Type B pancreatic cell (in vitro differentiated cells): ENCODE measurements at regions not wholly inside any gene's neighbourhood (a gene's known extent, or its start where the extent isn't known, plus 50 kb on each side); places are given as distances from the start of the nearest gene placed in this dataset.

ENCODE experiments used
- DNase-seq: peaks from one replicate; pipeline ENCODE4 v3.0.0; 2021; ENCODE audit warnings: mixed read lengths; ENCODE audit not compliant: unreplicated experiment; ENCODE audit errors: extremely low spot score
- H3K27ac Mint-ChIP-seq: 2 replicates; pipeline ENCODE4 v1.8.0; 2021; ENCODE audit warnings: mild to moderate bottlenecking, mixed read lengths
- H3K27me3 Mint-ChIP-seq: 2 replicates; pipeline ENCODE4 v1.8.0; 2021; ENCODE audit warnings: mixed read lengths
- H3K36me3 Mint-ChIP-seq: 2 replicates; pipeline ENCODE4 v1.8.0; 2021; ENCODE audit warnings: mixed read lengths
- H3K4me1 Mint-ChIP-seq: one replicate; pipeline ENCODE4 v1.8.0; 2021; ENCODE audit warnings: mixed read lengths; ENCODE audit not compliant: unreplicated experiment
- H3K4me3 Mint-ChIP-seq: 2 replicates; pipeline ENCODE4 v1.8.0; 2021; ENCODE audit warnings: mild to moderate bottlenecking, mixed read lengths
- H3K9me3 Mint-ChIP-seq: 2 replicates; pipeline ENCODE4 v1.8.0; 2021; ENCODE audit warnings: mixed read lengths
- TF ChIP-seq, protein P1 (sequence below): fragments of 200-600 bp; sonication (generic); conservative IDR thresholded peaks from 2 replicates; pipeline ENCODE4 v1.5.0; 2021; ENCODE audit warnings: antibody characterized with exemption, mild to moderate bottlenecking

GRCh38 chr5:119785057-119785456 is 155.7 kb downstream of the FAM170A start:
- Mint-ChIP-seq H3K27ac (no peak overlapping the region), H3K9me3 (no peaks in the 10 kb centered on the region), H3K4me1 (no peaks in the 10 kb centered on the region), H3K27me3 (no peaks in the 10 kb centered on the region), H3K36me3 (no peaks in the 10 kb centered on the region), H3K4me3 (no peak overlapping the region)
- TF ChIP-seq, protein P1, sequence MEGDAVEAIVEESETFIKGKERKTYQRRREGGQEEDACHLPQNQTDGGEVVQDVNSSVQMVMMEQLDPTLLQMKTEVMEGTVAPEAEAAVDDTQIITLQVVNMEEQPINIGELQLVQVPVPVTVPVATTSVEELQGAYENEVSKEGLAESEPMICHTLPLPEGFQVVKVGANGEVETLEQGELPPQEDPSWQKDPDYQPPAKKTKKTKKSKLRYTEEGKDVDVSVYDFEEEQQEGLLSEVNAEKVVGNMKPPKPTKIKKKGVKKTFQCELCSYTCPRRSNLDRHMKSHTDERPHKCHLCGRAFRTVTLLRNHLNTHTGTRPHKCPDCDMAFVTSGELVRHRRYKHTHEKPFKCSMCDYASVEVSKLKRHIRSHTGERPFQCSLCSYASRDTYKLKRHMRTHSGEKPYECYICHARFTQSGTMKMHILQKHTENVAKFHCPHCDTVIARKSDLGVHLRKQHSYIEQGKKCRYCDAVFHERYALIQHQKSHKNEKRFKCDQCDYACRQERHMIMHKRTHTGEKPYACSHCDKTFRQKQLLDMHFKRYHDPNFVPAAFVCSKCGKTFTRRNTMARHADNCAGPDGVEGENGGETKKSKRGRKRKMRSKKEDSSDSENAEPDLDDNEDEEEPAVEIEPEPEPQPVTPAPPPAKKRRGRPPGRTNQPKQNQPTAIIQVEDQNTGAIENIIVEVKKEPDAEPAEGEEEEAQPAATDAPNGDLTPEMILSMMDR = no peak
- no peak for DNase-seq

DNA sequence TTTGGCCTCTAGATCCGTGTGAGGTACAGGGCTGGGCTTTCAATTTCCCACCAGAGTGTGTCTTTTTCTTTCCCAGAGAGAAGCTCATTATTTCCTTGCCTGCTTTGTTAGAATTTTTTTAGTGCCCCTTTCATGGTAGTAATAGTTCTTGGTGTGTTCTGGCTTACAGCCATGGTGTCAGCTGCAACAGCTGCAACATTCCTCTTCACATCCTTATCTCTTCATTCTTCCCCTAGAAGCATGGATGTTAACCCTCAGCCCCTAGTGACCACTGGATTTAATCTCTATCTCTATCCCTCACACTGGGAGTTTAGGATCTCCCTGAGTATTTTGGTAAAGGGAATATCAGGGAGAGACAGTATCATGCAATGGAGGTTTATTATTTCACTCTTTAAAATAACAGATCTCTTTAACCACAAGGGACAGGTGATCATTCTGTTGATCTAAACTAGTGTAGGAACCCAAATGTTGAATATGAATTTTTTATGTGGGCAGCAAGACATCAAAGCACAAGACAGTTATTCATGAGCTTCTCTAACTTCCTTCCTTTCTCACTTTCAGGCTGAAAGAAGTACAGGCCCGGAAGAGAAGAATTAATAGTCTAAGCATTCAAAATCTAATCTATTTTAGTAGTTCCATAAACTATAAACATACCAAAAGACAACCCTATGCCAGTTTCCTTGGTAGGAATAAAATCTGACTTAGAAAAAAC is 160.2 kb downstream of the FAM170A start:
- Mint-ChIP-seq H3K4me3 (no peak overlapping the region), H3K4me1 (no peaks in the 10 kb centered on the region)

GRCh38 chr5:119792161-119792799 is 162.9 kb downstream of the FAM170A start:
- H3K27me3 Mint-ChIP-seq = no peaks in the 10 kb centered on the region
- H3K27ac Mint-ChIP-seq = no peak overlapping the region
- no peaks in the 10 kb centered on the region for H3K4me1 Mint-ChIP-seq
- H3K36me3 Mint-ChIP-seq = no peaks in the 10 kb centered on the region
- no peak for DNase-seq
- TF ChIP-seq, protein P1 = no peak
- H3K4me3 Mint-ChIP-seq = no peak overlapping the region
- peaks cover 8% of the 10 kb centered on the region for H3K9me3 Mint-ChIP-seq

More for the DNA sequence above, 160.2 kb downstream of the FAM170A start:
- H3K27me3 Mint-ChIP-seq = no peaks in the 10 kb centered on the region
- DNase-seq = no peak
- no peak overlapping the region for H3K27ac Mint-ChIP-seq
- no peaks in the 10 kb centered on the region for H3K36me3 Mint-ChIP-seq
- no peaks in the 10 kb centered on the region for H3K9me3 Mint-ChIP-seq
- TF ChIP-seq, protein P1 = no peak

GRCh38 chr5:119795768-119796167 is 166.4 kb downstream of the FAM170A start:
- Mint-ChIP-seq H3K27ac (no peak overlapping the region), H3K27me3 (no peaks in the 10 kb centered on the region), H3K4me3 (no peak overlapping the region)

DNA sequence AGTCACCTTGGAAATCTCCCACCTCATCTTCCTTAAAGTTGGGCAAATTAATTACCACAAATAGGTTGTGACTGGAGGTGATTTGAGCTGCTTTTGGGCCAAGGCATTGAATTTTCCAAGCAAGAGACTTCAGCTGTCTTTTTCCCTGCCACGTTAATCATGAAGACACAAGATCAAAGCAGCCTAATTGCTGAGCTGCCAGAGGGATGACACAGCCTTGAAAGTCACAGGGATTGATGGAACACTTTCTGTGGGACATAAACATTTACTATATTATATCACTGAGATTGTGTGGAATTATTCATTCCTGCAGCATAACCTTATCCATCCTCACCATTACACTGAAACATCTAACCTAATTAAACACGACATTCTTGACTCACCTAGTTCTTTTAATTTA is 172.2 kb downstream of the FAM170A start:
- TF ChIP-seq, protein P1 = no peak
- H3K4me3 Mint-ChIP-seq = no peak overlapping the region

More at GRCh38 chr5:119795768-119796167, 166.4 kb downstream of the FAM170A start:
- DNase-seq = no peak
- Mint-ChIP-seq H3K4me1 (no peaks in the 10 kb centered on the region), H3K36me3 (no peaks in the 10 kb centered on the region), H3K9me3 (peaks cover 8% of the 10 kb centered on the region)
- TF ChIP-seq, protein P1 = no peak

More for the DNA sequence above, 172.2 kb downstream of the FAM170A start:
- H3K36me3 Mint-ChIP-seq = no peaks in the 10 kb centered on the region
- no peaks in the 10 kb centered on the region for H3K9me3 Mint-ChIP-seq
- no peaks in the 10 kb centered on the region for H3K27me3 Mint-ChIP-seq
- DNase-seq = no peak
- no peaks in the 10 kb centered on the region for H3K4me1 Mint-ChIP-seq
- no peak overlapping the region for H3K27ac Mint-ChIP-seq
